AG04449 (cell line): ENCODE measurements at regions not wholly inside any gene's neighbourhood (a gene's known extent, or its start where the extent isn't known, plus 50 kb on each side); places are given as distances from the start of the nearest gene placed in this dataset.

ENCODE experiments used
- CTCF ChIA-PET: fragments of 350-600 bp; formaldehyde crosslinking; extraction: SDS; loops from one replicate; lab custom pipeline; 2021; ENCODE audit warnings: antibody characterized with exemption; lab: Yijun Ruan, JAX
- POLR2A ChIA-PET: fragments of 400-600, 350-600 bp; formaldehyde crosslinking; extraction: SDS; loops from one replicate; lab custom pipeline; 2020; ENCODE audit warnings: antibody characterized with exemption, inconsistent platforms; lab: Yijun Ruan, JAX
- DNase-seq: peaks from one replicate; pipeline ENCODE4 v3.0.0-alpha.2; 2010; ENCODE audit warnings: low read depth, low spot score
- H3K4me3 ChIP-seq: 2 replicates; pipeline ENCODE4 v1.5.1; 2011; ENCODE audit warnings: low read depth, mild to moderate bottlenecking, control low read depth, low read length
- CTCF ChIP-seq: IDR thresholded peaks from one replicate; pipeline ENCODE4 v1.5.1; 2011; ENCODE audit warnings: mild to moderate bottlenecking, moderate library complexity, low read length, control low read depth, inconsistent platforms; ENCODE audit not compliant: insufficient read depth; ENCODE audit errors: missing control alignments

- no peak for DNase-seq
- no peak for TF ChIP-seq CTCF
- no peak overlapping the region for H3K4me3 ChIP-seq
- ChIA-PET POLR2A (no interaction called here), CTCF (no interaction called here)
Observed at GRCh38 chr9:89775641-89776040, 170.8 kb downstream of the GADD45G start.

GRCh38 chr9:89776795-89777525 is 172.1 kb downstream of the GADD45G start:
- CTCF ChIA-PET = no interaction called here
- H3K4me3 ChIP-seq = no peak overlapping the region
- TF ChIP-seq CTCF = no peak
- DNase-seq = no peak
- POLR2A ChIA-PET = no interaction called here

GRCh38 chr9:89777544-89777943 is 172.7 kb downstream of the GADD45G start:
- CTCF ChIA-PET = no interaction called here
- TF ChIP-seq CTCF = no peak
- no peak overlapping the region for H3K4me3 ChIP-seq
- DNase-seq = no peak
- POLR2A ChIA-PET = no interaction called here

- ChIA-PET POLR2A (no interaction called here), CTCF (no interaction called here)
- H3K4me3 ChIP-seq = no peak overlapping the region
- no peak for DNase-seq
- no peak for TF ChIP-seq CTCF
Observed at GRCh38 chr9:89778100-89779090, 173.6 kb downstream of the GADD45G start.

GRCh38 chr9:89779405-89780203 is 174.8 kb downstream of the GADD45G start:
- CTCF ChIA-PET = no interaction called here
- POLR2A ChIA-PET = no interaction called here
- DNase-seq = no peak

More at GRCh38 chr9:89779405-89780203, 174.8 kb downstream of the GADD45G start:
- TF ChIP-seq CTCF = no peak
- H3K4me3 ChIP-seq = no peak overlapping the region
